ENCODE measurements at regions not wholly inside any gene's neighbourhood (a gene's known extent, or its start where the extent isn't known, plus 50 kb on each side); places are given as distances from the start of the nearest gene placed in this dataset.

DNA sequence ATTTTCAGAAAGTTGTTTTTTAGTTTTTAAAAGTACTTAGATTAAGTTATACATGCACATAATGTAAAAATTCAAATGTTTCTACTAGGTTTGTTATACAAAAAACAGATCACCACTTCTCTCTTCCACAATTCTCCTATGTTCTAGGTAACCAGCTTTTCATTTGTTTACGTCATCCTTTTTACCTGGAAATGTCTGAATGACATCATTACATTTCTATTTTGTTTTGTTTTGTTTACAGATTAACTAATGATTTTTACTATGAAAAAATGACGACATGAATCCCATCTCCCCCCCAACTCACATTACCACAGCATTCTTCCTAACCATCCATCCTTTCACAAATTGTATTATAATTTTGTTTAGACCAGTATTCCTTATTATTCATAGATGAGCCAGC lies 1709.2 kb downstream of the EFNA5 start:
- no peaks in the 10 kb centered on the region for H3K4me1 ChIP-seq (ENCODE audit: control insufficient read depth, insufficient read depth, low read length)
- no peaks in the 10 kb centered on the region for H3K9me3 ChIP-seq (ENCODE audit: control insufficient read depth, insufficient read depth, low read depth, low read length)
- H3K27ac ChIP-seq (ENCODE audit: low read depth, low read length), result no peak overlapping the region
- H3K27me3 ChIP-seq (ENCODE audit: control insufficient read depth, insufficient read depth, low read length), result no peaks in the 10 kb centered on the region
- no peak overlapping the region for H3K9ac ChIP-seq (ENCODE audit: low read length)
- no peak overlapping the region for H3K4me3 ChIP-seq (ENCODE audit: low read depth, low read length)
- no peaks in the 10 kb centered on the region for H3K36me3 ChIP-seq (ENCODE audit: control insufficient read depth, insufficient read depth, low read length)

DNA sequence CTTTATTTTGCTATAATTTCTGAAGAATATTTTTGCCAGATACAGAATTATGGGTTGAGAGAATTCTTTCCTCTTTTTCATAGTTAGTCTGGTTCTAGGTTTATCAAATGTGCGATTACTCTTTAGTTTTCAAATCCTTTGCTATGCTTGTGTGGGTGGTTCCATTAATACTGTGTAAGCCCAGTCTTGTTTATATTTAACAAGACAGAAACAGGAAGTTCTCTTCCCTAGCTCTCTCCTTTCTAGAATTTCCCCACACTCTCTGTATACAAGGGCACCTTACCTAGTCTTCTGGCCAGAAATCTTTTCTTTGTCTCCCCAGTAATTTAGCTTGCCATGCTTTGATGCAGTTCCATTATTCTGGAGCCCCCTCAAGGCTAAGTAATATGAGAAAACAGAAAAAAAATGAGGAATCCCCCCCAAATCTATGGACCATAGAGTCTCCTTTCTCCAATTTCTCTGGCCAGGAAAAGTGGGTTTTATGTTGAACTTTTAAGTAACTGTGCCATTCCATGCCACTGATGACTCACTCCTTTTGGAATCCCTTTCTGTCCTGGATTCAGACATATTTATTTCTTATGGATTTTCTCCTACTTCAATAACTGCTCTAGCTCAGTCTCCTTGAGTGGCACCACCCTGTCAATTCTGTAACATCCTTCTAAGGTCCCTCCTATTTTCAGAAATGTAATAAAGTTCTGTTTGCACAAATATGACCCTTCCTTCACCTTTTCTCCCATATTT lies 1714.1 kb downstream of the EFNA5 start:
- Histone ChIP-seq H3K36me3 (ENCODE audit: control insufficient read depth, insufficient read depth, low read length) (no peaks in the 10 kb centered on the region), H3K9me3 (ENCODE audit: control insufficient read depth, insufficient read depth, low read depth, low read length) (no peaks in the 10 kb centered on the region), H3K27me3 (ENCODE audit: control insufficient read depth, insufficient read depth, low read length) (no peaks in the 10 kb centered on the region), H3K4me3 (ENCODE audit: low read depth, low read length) (no peak overlapping the region), H3K9ac (ENCODE audit: low read length) (no peak overlapping the region), H3K27ac (ENCODE audit: low read depth, low read length) (no peak overlapping the region), H3K4me1 (ENCODE audit: control insufficient read depth, insufficient read depth, low read length) (no peaks in the 10 kb centered on the region)

DNA sequence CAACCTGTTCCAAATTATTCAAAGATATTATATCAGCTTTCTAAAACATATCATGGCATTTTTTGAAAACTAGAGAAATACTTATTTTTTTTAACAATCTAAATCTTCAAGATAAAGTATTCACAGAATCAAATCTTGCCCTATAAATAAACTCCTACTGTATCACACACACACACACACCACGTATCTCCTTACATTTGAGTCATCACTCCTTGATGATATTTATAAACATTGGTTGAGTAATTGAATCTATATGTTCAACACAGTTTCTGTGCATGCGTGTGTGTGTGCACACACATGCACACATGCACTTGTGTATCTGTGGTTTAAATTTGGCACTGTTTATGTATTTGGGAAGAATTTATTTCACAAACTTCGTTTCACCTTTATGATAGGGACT lies 1716.4 kb downstream of the EFNA5 start:
- no peak overlapping the region for H3K9ac ChIP-seq (ENCODE audit: low read length)
- no peaks in the 10 kb centered on the region for H3K4me1 ChIP-seq (ENCODE audit: control insufficient read depth, insufficient read depth, low read length)
- H3K27ac ChIP-seq (ENCODE audit: low read depth, low read length), result no peak overlapping the region
- no peaks in the 10 kb centered on the region for H3K9me3 ChIP-seq (ENCODE audit: control insufficient read depth, insufficient read depth, low read depth, low read length)
- no peaks in the 10 kb centered on the region for H3K27me3 ChIP-seq (ENCODE audit: control insufficient read depth, insufficient read depth, low read length)
- no peak overlapping the region for H3K4me3 ChIP-seq (ENCODE audit: low read depth, low read length)
- no peaks in the 10 kb centered on the region for H3K36me3 ChIP-seq (ENCODE audit: control insufficient read depth, insufficient read depth, low read length)

DNA sequence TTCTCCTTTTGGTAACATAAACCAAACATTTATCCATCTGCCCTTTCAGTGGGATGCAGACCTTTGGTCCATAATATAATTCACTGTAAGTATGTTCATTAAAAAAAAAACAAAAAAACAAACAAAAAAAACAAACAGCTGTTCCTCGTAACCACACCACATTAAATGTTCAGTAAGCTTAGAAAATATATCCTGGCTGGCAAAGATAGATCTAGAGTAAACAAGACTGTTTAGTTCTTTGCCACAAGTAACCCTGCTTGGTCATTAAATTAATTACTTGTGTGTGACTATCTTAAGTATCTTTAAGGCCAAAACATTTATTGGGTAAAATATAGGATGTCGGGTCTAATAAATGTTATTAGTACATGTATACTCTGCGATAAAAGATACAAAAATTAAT lies 1717.1 kb downstream of the EFNA5 start:
- no peaks in the 10 kb centered on the region for H3K4me1 ChIP-seq (ENCODE audit: control insufficient read depth, insufficient read depth, low read length)
- H3K36me3 ChIP-seq (ENCODE audit: control insufficient read depth, insufficient read depth, low read length), result no peaks in the 10 kb centered on the region
- no peaks in the 10 kb centered on the region for H3K9me3 ChIP-seq (ENCODE audit: control insufficient read depth, insufficient read depth, low read depth, low read length)
- H3K27me3 ChIP-seq (ENCODE audit: control insufficient read depth, insufficient read depth, low read length), result no peaks in the 10 kb centered on the region
- no peak overlapping the region for H3K4me3 ChIP-seq (ENCODE audit: low read depth, low read length)
- no peak overlapping the region for H3K27ac ChIP-seq (ENCODE audit: low read depth, low read length)
- H3K9ac ChIP-seq (ENCODE audit: low read length), result no peak overlapping the region

DNA sequence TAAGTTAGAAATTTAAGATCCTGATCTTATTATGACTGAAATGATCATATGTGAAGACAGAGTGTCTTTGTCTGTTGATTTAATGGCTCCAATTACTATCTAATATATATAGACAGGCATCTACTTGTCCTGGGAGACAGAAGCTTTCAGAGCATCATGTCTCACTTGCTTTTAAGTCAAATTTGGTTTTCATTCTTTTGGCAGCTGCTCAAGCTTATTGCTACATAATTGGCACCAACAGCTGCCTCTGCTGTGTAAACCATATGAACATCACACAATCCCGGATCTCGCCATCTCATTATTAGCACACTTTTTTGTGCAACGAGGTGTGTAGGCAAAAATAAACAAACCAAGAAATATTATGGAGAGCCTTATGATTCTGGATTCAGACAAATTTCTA lies 1717.9 kb downstream of the EFNA5 start:
- Histone ChIP-seq H3K27ac (ENCODE audit: low read depth, low read length) (no peak overlapping the region), H3K36me3 (ENCODE audit: control insufficient read depth, insufficient read depth, low read length) (no peaks in the 10 kb centered on the region), H3K27me3 (ENCODE audit: control insufficient read depth, insufficient read depth, low read length) (no peaks in the 10 kb centered on the region), H3K9me3 (ENCODE audit: control insufficient read depth, insufficient read depth, low read depth, low read length) (no peaks in the 10 kb centered on the region), H3K4me3 (ENCODE audit: low read depth, low read length) (no peak overlapping the region), H3K9ac (ENCODE audit: low read length) (no peak overlapping the region), H3K4me1 (ENCODE audit: control insufficient read depth, insufficient read depth, low read length) (no peaks in the 10 kb centered on the region)

DNA sequence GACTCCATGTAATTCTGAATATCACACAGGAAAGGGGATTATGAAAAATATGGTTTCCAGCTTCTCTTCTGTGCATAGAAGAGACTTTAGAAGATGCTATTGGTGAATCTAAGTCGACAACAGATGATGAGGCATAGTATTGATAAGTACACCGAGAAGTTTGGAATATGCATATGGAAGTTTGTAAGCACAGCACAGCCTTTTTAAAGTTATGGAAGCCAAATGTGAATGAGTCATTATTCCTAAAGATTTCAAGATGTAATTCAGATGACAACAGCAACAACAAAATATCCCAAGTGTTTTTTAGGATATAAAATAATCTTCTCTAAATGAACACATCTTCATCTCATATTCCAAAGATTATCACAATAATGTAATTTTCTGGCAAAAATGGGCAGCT lies 1723.3 kb downstream of the EFNA5 start:
- no peaks in the 10 kb centered on the region for H3K27me3 ChIP-seq (ENCODE audit: control insufficient read depth, insufficient read depth, low read length)
- no peak overlapping the region for H3K4me3 ChIP-seq (ENCODE audit: low read depth, low read length)
- H3K4me1 ChIP-seq (ENCODE audit: control insufficient read depth, insufficient read depth, low read length), result no peaks in the 10 kb centered on the region
- H3K27ac ChIP-seq (ENCODE audit: low read depth, low read length), result no peak overlapping the region
- H3K9me3 ChIP-seq (ENCODE audit: control insufficient read depth, insufficient read depth, low read depth, low read length), result no peaks in the 10 kb centered on the region
- H3K9ac ChIP-seq (ENCODE audit: low read length), result no peak overlapping the region
- no peaks in the 10 kb centered on the region for H3K36me3 ChIP-seq (ENCODE audit: control insufficient read depth, insufficient read depth, low read length)

DNA sequence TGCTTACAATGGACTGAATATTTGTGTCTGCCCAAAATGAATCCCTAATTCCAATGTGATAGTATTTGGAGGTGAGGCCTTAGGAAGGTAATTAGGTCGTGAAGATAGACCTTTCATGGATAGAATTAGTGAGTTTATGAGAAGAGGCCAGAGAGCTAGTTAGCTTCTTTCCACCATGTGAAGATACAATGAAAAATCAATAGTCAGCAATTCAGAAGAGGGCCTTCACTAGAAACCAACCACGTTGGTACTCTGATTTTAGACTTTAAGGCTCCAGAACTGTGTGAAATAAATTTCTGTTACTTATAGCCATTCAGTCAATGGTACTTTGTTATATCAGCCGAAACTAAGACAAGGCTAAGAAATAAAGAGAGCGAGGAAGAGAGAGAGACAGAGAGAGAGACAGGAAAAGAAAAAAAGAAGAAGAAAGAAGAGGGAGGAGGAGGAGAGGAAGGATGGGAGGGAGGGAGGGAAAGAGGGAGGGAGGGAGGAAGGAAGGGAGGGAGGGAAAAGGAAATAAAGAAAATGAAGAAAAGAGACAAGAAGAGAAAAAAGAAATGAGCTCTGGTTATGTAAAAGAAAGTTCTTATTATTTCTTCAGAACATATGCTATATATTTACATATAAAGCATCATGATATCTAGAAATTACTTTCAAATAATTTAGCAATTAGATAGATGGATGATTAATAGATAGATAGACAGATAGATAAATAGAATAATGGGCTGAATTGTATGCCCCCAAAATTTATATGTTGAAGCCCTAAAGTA lies 1725.3 kb downstream of the EFNA5 start:
- Histone ChIP-seq H3K4me3 (ENCODE audit: low read depth, low read length) (no peak overlapping the region), H3K36me3 (ENCODE audit: control insufficient read depth, insufficient read depth, low read length) (no peaks in the 10 kb centered on the region), H3K4me1 (ENCODE audit: control insufficient read depth, insufficient read depth, low read length) (no peaks in the 10 kb centered on the region; the same call in 1 of the 2 replicates), H3K9me3 (ENCODE audit: control insufficient read depth, insufficient read depth, low read depth, low read length) (no peaks in the 10 kb centered on the region), H3K27me3 (ENCODE audit: control insufficient read depth, insufficient read depth, low read length) (no peaks in the 10 kb centered on the region), H3K27ac (ENCODE audit: low read depth, low read length) (no peak overlapping the region), H3K9ac (ENCODE audit: low read length) (no peak overlapping the region)

DNA sequence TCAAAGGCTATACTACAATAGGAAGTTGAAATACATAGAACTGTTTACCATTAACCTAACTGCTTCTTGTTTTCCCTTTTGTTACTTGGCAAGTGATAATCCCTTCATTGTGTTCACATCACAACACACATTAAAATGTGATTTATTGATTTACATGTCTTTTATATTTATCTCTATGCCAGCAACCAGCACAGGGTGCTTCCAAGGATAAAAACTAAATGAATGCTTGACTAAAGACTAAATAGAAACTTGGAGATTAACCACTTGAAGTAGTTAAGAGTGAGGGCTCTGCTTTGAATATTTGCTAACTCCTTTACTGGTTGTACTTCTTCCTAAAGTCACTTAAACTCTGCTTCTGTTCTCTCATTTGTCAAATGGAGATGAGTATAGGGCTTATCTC lies 1730.6 kb downstream of the EFNA5 start:
- no peaks in the 10 kb centered on the region for H3K36me3 ChIP-seq (ENCODE audit: control insufficient read depth, insufficient read depth, low read length)
- no peak overlapping the region for H3K4me3 ChIP-seq (ENCODE audit: low read depth, low read length)
- no peaks in the 10 kb centered on the region for H3K9me3 ChIP-seq (ENCODE audit: control insufficient read depth, insufficient read depth, low read depth, low read length)
- H3K27ac ChIP-seq (ENCODE audit: low read depth, low read length), result no peak overlapping the region
- no peaks in the 10 kb centered on the region for H3K27me3 ChIP-seq (ENCODE audit: control insufficient read depth, insufficient read depth, low read length)
- H3K4me1 ChIP-seq (ENCODE audit: control insufficient read depth, insufficient read depth, low read length), result no peaks in the 10 kb centered on the region; the same call in 1 of the 2 replicates
- no peak overlapping the region for H3K9ac ChIP-seq (ENCODE audit: low read length)

DNA sequence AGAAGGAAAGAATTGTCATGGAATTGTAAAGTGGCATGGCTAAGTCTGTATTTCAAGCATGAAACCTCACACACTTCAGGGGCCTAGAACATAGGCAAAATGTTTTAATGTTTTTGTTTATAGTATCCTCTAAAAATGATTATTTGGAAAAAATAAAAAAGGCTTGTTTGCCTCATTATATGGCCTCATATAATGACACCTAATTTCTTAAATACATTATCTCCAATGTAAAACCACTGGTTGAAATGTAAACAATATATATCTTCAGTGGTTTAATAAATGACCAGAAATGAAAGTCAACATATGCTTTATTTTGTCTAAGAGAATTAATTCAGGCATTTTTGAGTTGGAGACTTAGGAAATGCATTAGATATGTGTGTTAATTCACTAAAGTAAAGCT lies 1736.6 kb downstream of the EFNA5 start:
- Histone ChIP-seq H3K9ac (ENCODE audit: low read length) (no peak overlapping the region), H3K9me3 (ENCODE audit: control insufficient read depth, insufficient read depth, low read depth, low read length) (no peaks in the 10 kb centered on the region), H3K4me1 (ENCODE audit: control insufficient read depth, insufficient read depth, low read length) (no peaks in the 10 kb centered on the region), H3K27me3 (ENCODE audit: control insufficient read depth, insufficient read depth, low read length) (no peaks in the 10 kb centered on the region), H3K27ac (ENCODE audit: low read depth, low read length) (no peak overlapping the region), H3K4me3 (ENCODE audit: low read depth, low read length) (no peak overlapping the region), H3K36me3 (ENCODE audit: control insufficient read depth, insufficient read depth, low read length) (no peaks in the 10 kb centered on the region)

DNA sequence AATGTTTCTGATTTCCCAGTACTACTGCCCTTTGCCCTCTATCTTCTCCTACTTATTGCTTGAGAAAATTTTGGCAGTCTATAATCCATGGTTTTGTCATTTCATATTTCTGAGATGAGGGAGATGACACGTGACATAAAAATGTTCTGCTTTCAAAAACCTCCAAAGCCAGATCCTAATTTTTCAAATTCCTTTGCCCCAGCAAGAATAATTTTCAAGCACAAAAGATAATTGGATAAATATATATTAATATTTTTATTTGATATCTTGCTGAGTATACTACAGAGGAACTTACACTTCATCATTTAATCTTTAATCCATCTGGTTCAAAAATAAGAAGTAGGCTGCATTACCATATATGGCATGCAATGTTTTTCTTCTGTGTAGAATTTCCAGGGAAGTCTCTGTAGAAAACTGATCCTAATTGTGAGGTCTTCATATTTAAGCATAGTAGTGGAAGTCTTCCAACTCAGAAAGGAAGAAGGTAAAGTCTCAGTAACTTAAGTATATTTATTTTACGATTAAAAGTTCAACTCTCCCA lies 1738.8 kb downstream of the EFNA5 start:
- no peak overlapping the region for H3K9ac ChIP-seq (ENCODE audit: low read length)
- H3K36me3 ChIP-seq (ENCODE audit: control insufficient read depth, insufficient read depth, low read length), result no peaks in the 10 kb centered on the region
- no peaks in the 10 kb centered on the region for H3K27me3 ChIP-seq (ENCODE audit: control insufficient read depth, insufficient read depth, low read length)
- no peak overlapping the region for H3K4me3 ChIP-seq (ENCODE audit: low read depth, low read length)
- no peak overlapping the region for H3K27ac ChIP-seq (ENCODE audit: low read depth, low read length)
- H3K4me1 ChIP-seq (ENCODE audit: control insufficient read depth, insufficient read depth, low read length), result no peaks in the 10 kb centered on the region
- H3K9me3 ChIP-seq (ENCODE audit: control insufficient read depth, insufficient read depth, low read depth, low read length), result no peaks in the 10 kb centered on the region

DNA sequence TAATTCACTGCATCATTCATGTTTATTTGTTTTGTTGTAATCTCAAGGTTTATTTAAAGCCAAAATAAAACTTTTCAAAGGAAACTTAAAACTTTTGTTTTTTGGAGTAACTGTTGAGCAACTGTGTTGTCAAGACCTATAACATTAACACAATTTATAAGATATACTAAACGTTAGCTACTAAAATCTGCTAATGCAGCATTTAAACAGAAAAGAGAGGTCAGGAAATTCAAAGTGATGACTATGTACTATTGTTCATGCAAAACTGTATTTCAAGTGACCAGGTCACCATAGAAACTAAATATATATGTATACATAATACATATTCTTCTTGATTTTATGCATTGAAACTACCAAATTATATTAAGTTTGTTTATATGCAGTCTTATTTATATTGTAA lies 1740.9 kb downstream of the EFNA5 start:
- Histone ChIP-seq H3K36me3 (ENCODE audit: control insufficient read depth, insufficient read depth, low read length) (no peaks in the 10 kb centered on the region), H3K9me3 (ENCODE audit: control insufficient read depth, insufficient read depth, low read depth, low read length) (no peaks in the 10 kb centered on the region), H3K27ac (ENCODE audit: low read depth, low read length) (no peak overlapping the region), H3K27me3 (ENCODE audit: control insufficient read depth, insufficient read depth, low read length) (no peaks in the 10 kb centered on the region), H3K4me1 (ENCODE audit: control insufficient read depth, insufficient read depth, low read length) (no peaks in the 10 kb centered on the region), H3K9ac (ENCODE audit: low read length) (no peak overlapping the region), H3K4me3 (ENCODE audit: low read depth, low read length) (no peak overlapping the region)

Measured in HUES6 (cell line).